GM04503 (cell line): ENCODE measurements at regions not wholly inside any gene's neighbourhood (a gene's known extent, or its start where the extent isn't known, plus 50 kb on each side); places are given as distances from the start of the nearest gene placed in this dataset.
A peak's percentile ranks its signal among the peaks of the same experiment; 100 is the strongest.

ENCODE experiments used
- DNase-seq: peaks from one replicate; pipeline ENCODE4 v3.0.0-alpha.2; 2012; ENCODE audit warnings: low read depth

- no peak for DNase-seq
Measured at GRCh38 chr5:98606961-98607360, 166.5 kb upstream of the RGMB start.

GRCh38 chr5:98608052-98608451 lies 165.4 kb upstream of the RGMB start:
- no peak for DNase-seq

GRCh38 chr5:98614341-98614740 lies 159.1 kb upstream of the RGMB start:
- DNase-seq: no peak

GRCh38 chr5:98621821-98622220 lies 151.6 kb upstream of the RGMB start:
- DNase-seq: no peak

- DNase-seq: no peak
Measured at GRCh38 chr5:98624145-98624880, 149.2 kb upstream of the RGMB start.

GRCh38 chr5:98627121-98627520 lies 146.3 kb upstream of the RGMB start:
- no peak for DNase-seq

- no peak for DNase-seq
Measured at GRCh38 chr5:98630621-98631020, 142.8 kb upstream of the RGMB start.

- peak; percentile 98 for DNase-seq
Measured at GRCh38 chr5:98631311-98632054, 142.0 kb upstream of the RGMB start.

GRCh38 chr5:98635656-98636055 lies 137.8 kb upstream of the RGMB start:
- no peak for DNase-seq

- DNase-seq: no peak
Measured at GRCh38 chr5:98637116-98637515, 136.3 kb upstream of the RGMB start.

GRCh38 chr5:98637557-98637956 lies 135.9 kb upstream of the RGMB start:
- no peak for DNase-seq

GRCh38 chr5:98638111-98638510 lies 135.4 kb upstream of the RGMB start:
- no peak for DNase-seq

GRCh38 chr5:98638701-98639100 lies 134.8 kb upstream of the RGMB start:
- peak; percentile 85 for DNase-seq

GRCh38 chr5:98639274-98639673 lies 134.2 kb upstream of the RGMB start:
- no peak for DNase-seq

- DNase-seq: no peak
Measured at GRCh38 chr5:98641671-98642070, 131.8 kb upstream of the RGMB start.

GRCh38 chr5:98643569-98643968 lies 129.9 kb upstream of the RGMB start:
- no peak for DNase-seq

GRCh38 chr5:98651715-98652114 lies 121.7 kb upstream of the RGMB start:
- no peak for DNase-seq

GRCh38 chr5:98656125-98656795 lies 117.2 kb upstream of the RGMB start:
- DNase-seq: no peak

- no peak for DNase-seq
Measured at GRCh38 chr5:98656796-98657195, 116.7 kb upstream of the RGMB start.

- DNase-seq: no peak
Measured at GRCh38 chr5:98657559-98657958, 115.9 kb upstream of the RGMB start.

GRCh38 chr5:98663521-98663920 lies 109.9 kb upstream of the RGMB start:
- DNase-seq: no peak

GRCh38 chr5:98664736-98665135 lies 108.7 kb upstream of the RGMB start:
- DNase-seq: no peak

- DNase-seq: no peak
Measured at GRCh38 chr5:98679963-98680362, 93.5 kb upstream of the RGMB start.
